Smooth muscle cell (in vitro differentiated cells): ENCODE measurements at regions not wholly inside any gene's neighbourhood (a gene's known extent, or its start where the extent isn't known, plus 50 kb on each side); places are given as distances from the start of the nearest gene placed in this dataset.

Source experiments
- DNase-seq: peaks from one replicate; lab custom pipeline; 2025; ENCODE audit not compliant: unreplicated experiment; lab: John Stamatoyannopoulos, UW
- H2AFZ ChIP-seq: fragments of 200-600 bp; sonication (generic); 2 replicates; pipeline ENCODE4 v1.6.0; 2016; ENCODE audit warnings: antibody characterized with exemption, low read depth, mild to moderate bottlenecking
- H3F3A ChIP-seq: fragments of 200-600 bp; sonication (generic); 2 replicates; pipeline ENCODE4 v1.6.0; 2017; ENCODE audit warnings: antibody characterized with exemption, low read depth
- H3K27ac ChIP-seq: fragments of 200-600 bp; sonication (generic); 2 replicates; pipeline ENCODE4 v1.5.1; 2016; ENCODE audit warnings: low read depth, mild to moderate bottlenecking
- H3K27me3 ChIP-seq: fragments of 200-600 bp; sonication (generic); 2 replicates; pipeline ENCODE4 v1.6.1; 2016; ENCODE audit warnings: low read depth, mild to moderate bottlenecking
- H3K36me3 ChIP-seq: fragments of 200-600 bp; sonication (generic); 2 replicates; pipeline ENCODE4 v1.5.1; 2016; ENCODE audit warnings: low read depth
- H3K4me1 ChIP-seq: fragments of 200-600 bp; sonication (generic); 2 replicates; pipeline ENCODE4 v1.5.1; 2016; ENCODE audit warnings: low read depth
- H3K4me2 ChIP-seq: fragments of 200-600 bp; sonication (generic); 2 replicates; pipeline ENCODE4 v1.6.0; 2016; ENCODE audit warnings: mild to moderate bottlenecking
- H3K4me3 ChIP-seq: fragments of 200-600 bp; sonication (generic); 2 replicates; pipeline ENCODE4 v1.5.1; 2016; ENCODE audit warnings: mild to moderate bottlenecking
- H3K79me2 ChIP-seq: fragments of 200-600 bp; sonication (generic); 2 replicates; pipeline ENCODE4 v1.6.0; 2016; ENCODE audit warnings: low read depth, mild to moderate bottlenecking
- H3K9ac ChIP-seq: fragments of 200-600 bp; sonication (generic); 2 replicates; pipeline ENCODE4 v1.6.0; 2016; ENCODE audit warnings: low read depth
- H3K9me3 ChIP-seq: fragments of 200-600 bp; sonication (generic); replicated peaks from 2 replicates; pipeline ENCODE4 v1.5.1; 2016; ENCODE audit warnings: low read depth
- H4K20me1 ChIP-seq: fragments of 200-600 bp; sonication (generic); 2 replicates; pipeline ENCODE4 v1.6.0; 2016; ENCODE audit warnings: low read depth
- WGBS: methylation state at CpG from one replicate; pipeline ENCODE4 v1.1.7; 2016; ENCODE audit warnings: low lambda C conversion rate; 5-methylcytosine and 5-hydroxymethylcytosine counted together
- TF ChIP-seq, protein P1 (sequence below): fragments of 200-600 bp; sonication (generic); IDR thresholded peaks from 2 replicates; pipeline ENCODE4 v1.5.1; 2017; ENCODE audit warnings: borderline replicate concordance, mild to moderate bottlenecking, antibody characterized with exemption; ENCODE audit not compliant: insufficient read depth, poor library complexity, severe bottlenecking

DNA sequence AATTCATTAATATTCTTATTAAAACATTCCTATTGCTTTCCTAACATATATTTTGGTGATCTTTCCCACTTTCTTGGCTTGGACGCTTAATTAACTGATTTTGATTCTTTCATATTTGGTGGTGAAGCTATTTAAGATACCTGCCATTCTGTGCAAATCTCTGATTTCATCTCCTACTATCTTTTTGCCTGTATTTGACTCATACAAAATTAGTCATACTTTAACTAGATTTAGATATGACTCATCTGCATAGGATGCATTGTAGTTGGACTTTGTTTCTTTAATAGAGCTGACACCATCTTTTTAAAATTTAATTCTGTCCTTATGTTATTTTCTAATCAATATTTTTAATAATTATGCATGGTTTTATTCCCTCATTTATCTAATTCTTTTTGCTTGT is 93.8 kb upstream of the PLPPR4 start:
- no peaks in the 10 kb centered on the region for H3K4me1 ChIP-seq

DNA sequence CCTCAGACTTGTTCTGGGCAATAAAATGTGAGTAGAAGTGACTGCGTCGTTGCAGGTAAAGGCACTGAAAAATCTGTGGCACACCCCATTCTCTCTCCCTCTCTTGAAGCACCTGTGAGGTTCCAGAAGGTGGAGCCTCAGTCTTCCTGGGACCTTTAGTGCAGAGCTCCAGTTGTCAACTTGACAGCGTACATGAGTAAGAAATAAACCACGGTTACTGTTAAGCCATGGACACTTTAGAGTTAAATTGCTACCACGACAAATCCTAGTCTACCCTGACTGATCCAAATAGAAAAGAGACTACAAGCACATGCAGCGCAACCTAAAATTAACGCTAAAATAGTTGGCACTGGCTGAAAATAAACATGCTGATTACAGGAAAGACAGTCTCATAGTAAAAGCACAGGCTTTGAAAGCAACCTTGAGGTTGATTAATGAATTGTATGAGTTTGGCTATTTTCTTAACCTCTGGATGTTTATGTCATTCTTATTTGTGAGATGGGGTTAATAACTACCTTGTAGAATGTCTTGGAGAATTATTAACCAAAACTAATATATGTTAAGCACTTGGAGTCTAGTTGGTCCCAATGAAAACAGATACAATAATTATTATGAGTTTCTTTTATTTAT is 93.0 kb upstream of the PLPPR4 start:
- no peak overlapping the region for H3K4me2 ChIP-seq
- no peaks in the 10 kb centered on the region for H4K20me1 ChIP-seq
- TF ChIP-seq, protein P1, sequence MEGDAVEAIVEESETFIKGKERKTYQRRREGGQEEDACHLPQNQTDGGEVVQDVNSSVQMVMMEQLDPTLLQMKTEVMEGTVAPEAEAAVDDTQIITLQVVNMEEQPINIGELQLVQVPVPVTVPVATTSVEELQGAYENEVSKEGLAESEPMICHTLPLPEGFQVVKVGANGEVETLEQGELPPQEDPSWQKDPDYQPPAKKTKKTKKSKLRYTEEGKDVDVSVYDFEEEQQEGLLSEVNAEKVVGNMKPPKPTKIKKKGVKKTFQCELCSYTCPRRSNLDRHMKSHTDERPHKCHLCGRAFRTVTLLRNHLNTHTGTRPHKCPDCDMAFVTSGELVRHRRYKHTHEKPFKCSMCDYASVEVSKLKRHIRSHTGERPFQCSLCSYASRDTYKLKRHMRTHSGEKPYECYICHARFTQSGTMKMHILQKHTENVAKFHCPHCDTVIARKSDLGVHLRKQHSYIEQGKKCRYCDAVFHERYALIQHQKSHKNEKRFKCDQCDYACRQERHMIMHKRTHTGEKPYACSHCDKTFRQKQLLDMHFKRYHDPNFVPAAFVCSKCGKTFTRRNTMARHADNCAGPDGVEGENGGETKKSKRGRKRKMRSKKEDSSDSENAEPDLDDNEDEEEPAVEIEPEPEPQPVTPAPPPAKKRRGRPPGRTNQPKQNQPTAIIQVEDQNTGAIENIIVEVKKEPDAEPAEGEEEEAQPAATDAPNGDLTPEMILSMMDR, result no peak
- DNase-seq, result no peak
- no peaks in the 10 kb centered on the region for H3K36me3 ChIP-seq
- no peak overlapping the region for H3K9ac ChIP-seq
- no peaks in the 10 kb centered on the region for H3K79me2 ChIP-seq
- no peaks in the 10 kb centered on the region for H3K4me1 ChIP-seq
- 72% methylated on average over 7 of the region's 7 CpGs for WGBS
- no peaks in the 10 kb centered on the region for H3K27me3 ChIP-seq
- H3K9me3 ChIP-seq, result no peaks in the 10 kb centered on the region
- H3K27ac ChIP-seq, result no peak overlapping the region
- H2AFZ ChIP-seq, result no peak overlapping the region
- no peak overlapping the region for H3K4me3 ChIP-seq
- H3F3A ChIP-seq, result no peaks in the 10 kb centered on the region

More for the DNA sequence above, 93.8 kb upstream of the PLPPR4 start:
- Histone ChIP-seq H3F3A (no peaks in the 10 kb centered on the region), H3K27ac (no peak overlapping the region), H2AFZ (no peak overlapping the region), H3K9ac (no peak overlapping the region), H4K20me1 (no peaks in the 10 kb centered on the region), H3K36me3 (no peaks in the 10 kb centered on the region), H3K4me3 (no peak overlapping the region), H3K4me2 (no peak overlapping the region), H3K27me3 (no peaks in the 10 kb centered on the region), H3K9me3 (no peaks in the 10 kb centered on the region), H3K79me2 (no peaks in the 10 kb centered on the region)
- TF ChIP-seq, protein P1, result no peak
- no peak for DNase-seq
- 97% methylated on average over 1 of the region's 1 CpG for WGBS

DNA sequence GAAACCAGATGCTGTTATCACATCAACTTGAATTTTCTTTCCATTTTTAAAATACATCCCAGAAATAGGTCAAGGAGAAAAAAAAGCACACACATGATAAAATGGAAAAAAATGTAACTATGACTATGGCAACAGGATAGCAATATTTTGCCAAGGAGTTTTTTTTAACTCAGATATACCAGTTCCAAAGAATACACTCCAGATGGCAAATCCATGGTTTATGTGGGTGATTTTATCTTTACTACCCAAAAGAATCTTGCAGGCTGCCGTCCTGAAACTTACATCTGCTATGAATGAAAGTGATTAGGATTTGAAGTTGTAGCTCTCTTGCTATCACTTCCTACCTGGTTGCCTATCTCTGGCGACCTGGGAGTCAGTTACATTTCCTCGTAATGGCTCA is 91.0 kb upstream of the PLPPR4 start:
- no peak overlapping the region for H3K4me3 ChIP-seq
- H3K4me2 ChIP-seq, result no peak overlapping the region
- DNase-seq, result no peak
- TF ChIP-seq, protein P1, result no peak
- no peak overlapping the region for H2AFZ ChIP-seq
- no peaks in the 10 kb centered on the region for H3K9me3 ChIP-seq
- no peaks in the 10 kb centered on the region for H4K20me1 ChIP-seq
- 56% methylated on average over 3 of the region's 3 CpGs for WGBS
- no peaks in the 10 kb centered on the region for H3K4me1 ChIP-seq
- H3K27me3 ChIP-seq, result no peaks in the 10 kb centered on the region
- H3K9ac ChIP-seq, result no peak overlapping the region
- no peaks in the 10 kb centered on the region for H3K36me3 ChIP-seq
- H3F3A ChIP-seq, result no peaks in the 10 kb centered on the region
- no peak overlapping the region for H3K27ac ChIP-seq
- no peaks in the 10 kb centered on the region for H3K79me2 ChIP-seq

DNA sequence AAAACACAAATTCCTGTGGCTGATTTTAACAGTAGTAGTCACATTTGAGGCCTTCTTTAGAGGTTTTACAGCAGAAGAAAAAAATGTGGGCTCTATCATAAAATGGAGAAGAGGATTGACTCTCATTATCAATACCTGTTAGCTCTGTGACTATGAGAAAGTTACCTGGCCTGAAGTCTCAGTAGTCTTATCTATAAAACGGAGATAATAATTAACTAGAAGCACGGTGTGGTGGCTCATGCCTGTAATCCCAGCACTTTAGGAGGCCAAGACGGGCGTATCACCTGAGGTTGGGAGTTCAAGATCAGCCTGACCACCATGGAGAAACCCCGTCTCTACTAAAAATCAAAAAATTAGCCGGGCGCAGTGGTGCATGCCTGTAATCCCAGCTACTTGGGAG is 90.4 kb upstream of the PLPPR4 start:
- Histone ChIP-seq H4K20me1 (no peaks in the 10 kb centered on the region), H3K4me2 (no peak overlapping the region), H3K4me1 (no peaks in the 10 kb centered on the region), H3K27ac (no peak overlapping the region), H3F3A (no peaks in the 10 kb centered on the region), H2AFZ (no peak overlapping the region), H3K4me3 (no peak overlapping the region), H3K36me3 (no peaks in the 10 kb centered on the region), H3K27me3 (no peaks in the 10 kb centered on the region), H3K79me2 (no peaks in the 10 kb centered on the region), H3K9ac (no peak overlapping the region), H3K9me3 (no peaks in the 10 kb centered on the region)
- DNase-seq, result no peak
- WGBS, result 96% methylated on average over 7 of the region's 7 CpGs
- TF ChIP-seq, protein P1, result no peak
